CD14-positive monocyte (primary cell): ENCODE measurements at regions not wholly inside any gene's neighbourhood (a gene's known extent, or its start where the extent isn't known, plus 50 kb on each side); places are given as distances from the start of the nearest gene placed in this dataset.

Source experiments
- DNase-seq, 3 donors: peaks; one replicate each; pipeline ENCODE4 v3.0.0-alpha.2; 2011 to 2022
- H2AFZ ChIP-seq: 2 replicates; pipeline ENCODE4 v1.6.0; 2012; ENCODE audit warnings: mild to moderate bottlenecking, low read depth, low read length, inconsistent platforms; ENCODE audit not compliant: insufficient read depth, poor library complexity, severe bottlenecking
- H3K27ac ChIP-seq, 2 donors: 1 replicate in 1 of 2; 2 replicates in 1 of 2; pipeline ENCODE4 v1.5.1; 2012 to 2013; ENCODE audit warnings: low read length in 2 of 2, control low read depth in 1 of 2, inconsistent platforms in 1 of 2, low read depth in 1 of 2, mild to moderate bottlenecking in 1 of 2
- H3K27me3 ChIP-seq, 2 donors: one replicate each; pipeline versions ENCODE4 v1.6.0 to v1.6.1; 2011 to 2013; ENCODE audit warnings: low read length in 2 of 2; ENCODE audit not compliant: control insufficient read depth in 2 of 2, insufficient read depth in 2 of 2
- H3K36me3 ChIP-seq, 2 donors: replicated peaks in 1 of 2; 1 replicate in 1 of 2; 2 replicates in 1 of 2; pipeline versions ENCODE4 v1.5.1 to v1.6.1; 2012 to 2013; ENCODE audit warnings: low read length in 2 of 2, control low read depth in 1 of 2, inconsistent platforms in 1 of 2, mild to moderate bottlenecking in 1 of 2; ENCODE audit not compliant: insufficient read depth in 2 of 2, control insufficient read depth in 1 of 2
- H3K4me1 ChIP-seq, 2 donors: 1 replicate in 1 of 2; 2 replicates in 1 of 2; pipeline versions ENCODE4 v1.5.1 to v1.6.1; 2012 to 2013; ENCODE audit warnings: low read length in 2 of 2, control low read depth in 1 of 2, inconsistent platforms in 1 of 2, mild to moderate bottlenecking in 1 of 2, moderate library complexity in 1 of 2; ENCODE audit not compliant: insufficient read depth in 2 of 2, control insufficient read depth in 1 of 2
- H3K4me2 ChIP-seq: replicated peaks from 2 replicates; pipeline ENCODE3; 2012; ENCODE audit warnings: low read length, moderate library complexity, mild to moderate bottlenecking; ENCODE audit not compliant: poor library complexity, severe bottlenecking; ENCODE audit errors: extremely low read depth
- H3K4me3 ChIP-seq, 3 experiments: fragments of 200-600 bp in 1 of 3; sonication (generic) in 1 of 3; replicated peaks in 1 of 3; 1 replicate in 2 of 3; 2 replicates in 1 of 3; pipeline ENCODE4 v1.5.1; 2011 to 2013; ENCODE audit warnings: low read length in 3 of 3, mild to moderate bottlenecking in 3 of 3, control low read depth in 2 of 3, low read depth in 2 of 3, inconsistent platforms in 1 of 3, moderate library complexity in 1 of 3
- H3K79me2 ChIP-seq: 2 replicates; pipeline ENCODE4 v1.6.0; 2012; ENCODE audit warnings: mild to moderate bottlenecking, control low read depth, inconsistent platforms, low read length, moderate library complexity; ENCODE audit not compliant: insufficient read depth
- H3K9ac ChIP-seq: 2 replicates; pipeline ENCODE4 v1.6.0; 2017; ENCODE audit warnings: low read length, mild to moderate bottlenecking; ENCODE audit not compliant: insufficient read depth, poor library complexity, severe bottlenecking
- H3K9me3 ChIP-seq, 2 donors: replicated peaks in 1 of 2; 1 replicate in 1 of 2; 2 replicates in 1 of 2; pipeline versions ENCODE4 v1.5.1 to v1.6.1; 2012 to 2013; ENCODE audit warnings: low read length in 2 of 2, control low read depth in 1 of 2; ENCODE audit not compliant: control insufficient read depth in 1 of 2, insufficient read depth in 1 of 2
- H4K20me1 ChIP-seq: 2 replicates; pipeline ENCODE4 v1.6.0; 2012; ENCODE audit warnings: mild to moderate bottlenecking, low read length, control low read depth, moderate library complexity; ENCODE audit not compliant: insufficient read depth
- H3K27ac Mint-ChIP-seq, 7 donors: one replicate each; pipeline ENCODE4 v1.8.0; 2020; ENCODE audit warnings: mild to moderate bottlenecking in 7 of 7, mixed read lengths in 7 of 7, moderate library complexity in 6 of 7, inconsistent platforms in 2 of 7
- H3K27me3 Mint-ChIP-seq, 3 donors: one replicate each; pipeline ENCODE4 v1.8.0; 2021 to 2022; ENCODE audit warnings: low read depth in 3 of 3, mild to moderate bottlenecking in 3 of 3, mixed read lengths in 3 of 3, moderate library complexity in 3 of 3, inconsistent platforms in 1 of 3
- H3K36me3 Mint-ChIP-seq, 2 donors: one replicate each; pipeline ENCODE4 v1.8.0; 2020; ENCODE audit warnings: mixed read lengths in 2 of 2, inconsistent platforms in 1 of 2, mild to moderate bottlenecking in 1 of 2
- H3K4me1 Mint-ChIP-seq: one replicate; pipeline ENCODE4 v1.8.0; 2020; ENCODE audit warnings: mild to moderate bottlenecking, mixed read lengths
- H3K4me3 Mint-ChIP-seq, 2 donors: one replicate each; pipeline ENCODE4 v1.8.0; 2020; ENCODE audit warnings: mild to moderate bottlenecking in 2 of 2, mixed read lengths in 2 of 2, moderate library complexity in 1 of 2
- H3K9me3 Mint-ChIP-seq, 7 donors: one replicate each; pipeline ENCODE4 v1.8.0; 2020 to 2022; ENCODE audit warnings: mixed read lengths in 7 of 7, mild to moderate bottlenecking in 6 of 7, moderate library complexity in 6 of 7, inconsistent platforms in 2 of 7
- CTCF ChIP-seq: fragments of 200-600 bp; IDR thresholded peaks from one replicate; pipeline ENCODE4 v1.8.0; 2022; ENCODE audit warnings: antibody characterized with exemption, mild to moderate bottlenecking
- WGBS: methylation state at CpG from one replicate; pipeline ENCODE4 v1.1.5; 2013; ENCODE audit warnings: missing lambda C conversion rate; ENCODE audit not compliant: insufficient coverage; 5-methylcytosine and 5-hydroxymethylcytosine counted together
- intact Hi-C, 2 donors: fragments of 100-400 bp; cut with micrococcal nuclease; formaldehyde crosslinking; loops; one replicate each; pipeline versions ENCODE4 v1.15.0 to v1.15.1; 2023

GRCh38 chr20:22729180-22729579, 144.8 kb upstream of the FOXA2 start:
- H3K79me2 ChIP-seq: no peaks in the 10 kb centered on the region
- no peaks in the 10 kb centered on the region for H3K9me3 Mint-ChIP-seq
- H3K36me3 ChIP-seq: no peaks in the 10 kb centered on the region
- no peaks in the 10 kb centered on the region for H3K36me3 Mint-ChIP-seq
- H3K9me3 ChIP-seq: no peaks in the 10 kb centered on the region
- DNase-seq: peak; percentile 5 to 69 (median 11)
- H4K20me1 ChIP-seq: no peaks in the 10 kb centered on the region
- no peak overlapping the region for H3K27ac ChIP-seq
- intact Hi-C loops: no loop called here
- peaks cover 2% of the 10 kb centered on the region for H3K4me1 Mint-ChIP-seq
- no peak overlapping the region for H3K4me3 ChIP-seq
- H3K27ac Mint-ChIP-seq: no peak overlapping the region
- H3K27me3 Mint-ChIP-seq: peaks cover 2 to 3% (median 3%) of the 10 kb centered on the region in 3 donors
- peaks cover 0 to 7% of the 10 kb centered on the region in 2 donors for H3K4me1 ChIP-seq
- no peak overlapping the region for H2AFZ ChIP-seq
- H3K4me3 Mint-ChIP-seq: no peak overlapping the region
- no peaks in the 10 kb centered on the region for H3K27me3 ChIP-seq
- H3K9ac ChIP-seq: no peak overlapping the region
- H3K4me2 ChIP-seq: no peak overlapping the region
- no peak for TF ChIP-seq CTCF

GRCh38 chr20:22729616-22730236, 145.4 kb upstream of the FOXA2 start:
- Histone ChIP-seq H3K4me3 (no peak overlapping the region), H2AFZ (no peak overlapping the region), H3K36me3 (no peaks in the 10 kb centered on the region), H3K27ac (no peak overlapping the region), H3K79me2 (no peaks in the 10 kb centered on the region), H3K27me3 (no peaks in the 10 kb centered on the region), H3K9ac (no peak overlapping the region), H3K4me1 (peaks cover 0 to 7% of the 10 kb centered on the region in 2 donors), H3K9me3 (no peaks in the 10 kb centered on the region), H4K20me1 (no peaks in the 10 kb centered on the region), H3K4me2 (no peak overlapping the region)
- Mint-ChIP-seq H3K27me3 (peaks cover 2 to 3% (median 3%) of the 10 kb centered on the region in 3 donors), H3K4me1 (peaks cover 2% of the 10 kb centered on the region), H3K4me3 (no peak overlapping the region), H3K27ac (no peak overlapping the region), H3K9me3 (peaks cover 0 to 2% (median 0%) of the 10 kb centered on the region in 7 donors), H3K36me3 (no peaks in the 10 kb centered on the region)
- DNase-seq: no peak
- TF ChIP-seq CTCF: no peak
- 98% methylated on average over 7 of the region's 8 CpGs for WGBS
- intact Hi-C loops: no loop called here
